GM10847 (cell line): ENCODE measurements at regions not wholly inside any gene's neighbourhood (a gene's known extent, or its start where the extent isn't known, plus 50 kb on each side); places are given as distances from the start of the nearest gene placed in this dataset.

ENCODE experiments used
- POLR2A ChIP-seq: IDR thresholded peaks from 2 replicates; pipeline ENCODE4 v1.6.1; 2011; ENCODE audit not compliant: insufficient read length; ENCODE audit errors: extremely low read depth

DNA sequence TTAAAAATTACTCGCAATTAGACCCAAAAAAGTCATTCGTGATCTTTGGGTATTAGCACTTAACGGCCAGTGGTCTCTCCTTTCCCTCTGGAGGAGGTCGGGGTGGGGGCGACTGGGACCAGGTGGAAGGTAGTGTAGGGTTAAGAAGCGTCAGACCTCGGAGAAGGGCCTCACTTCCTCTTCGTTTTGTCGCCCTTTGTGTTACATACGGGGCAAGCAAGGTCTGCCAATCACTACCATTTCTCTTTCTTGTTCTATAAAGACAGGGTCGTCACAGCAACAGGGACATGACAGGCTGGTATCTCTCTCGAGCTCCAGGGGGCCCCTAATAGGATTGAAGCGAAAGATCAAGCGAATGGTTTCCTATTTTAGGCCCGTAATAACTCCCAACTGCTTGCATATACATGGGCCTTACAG lies 136.6 kb downstream of the INSIG2 start:
- TF ChIP-seq POLR2A: no peak

DNA sequence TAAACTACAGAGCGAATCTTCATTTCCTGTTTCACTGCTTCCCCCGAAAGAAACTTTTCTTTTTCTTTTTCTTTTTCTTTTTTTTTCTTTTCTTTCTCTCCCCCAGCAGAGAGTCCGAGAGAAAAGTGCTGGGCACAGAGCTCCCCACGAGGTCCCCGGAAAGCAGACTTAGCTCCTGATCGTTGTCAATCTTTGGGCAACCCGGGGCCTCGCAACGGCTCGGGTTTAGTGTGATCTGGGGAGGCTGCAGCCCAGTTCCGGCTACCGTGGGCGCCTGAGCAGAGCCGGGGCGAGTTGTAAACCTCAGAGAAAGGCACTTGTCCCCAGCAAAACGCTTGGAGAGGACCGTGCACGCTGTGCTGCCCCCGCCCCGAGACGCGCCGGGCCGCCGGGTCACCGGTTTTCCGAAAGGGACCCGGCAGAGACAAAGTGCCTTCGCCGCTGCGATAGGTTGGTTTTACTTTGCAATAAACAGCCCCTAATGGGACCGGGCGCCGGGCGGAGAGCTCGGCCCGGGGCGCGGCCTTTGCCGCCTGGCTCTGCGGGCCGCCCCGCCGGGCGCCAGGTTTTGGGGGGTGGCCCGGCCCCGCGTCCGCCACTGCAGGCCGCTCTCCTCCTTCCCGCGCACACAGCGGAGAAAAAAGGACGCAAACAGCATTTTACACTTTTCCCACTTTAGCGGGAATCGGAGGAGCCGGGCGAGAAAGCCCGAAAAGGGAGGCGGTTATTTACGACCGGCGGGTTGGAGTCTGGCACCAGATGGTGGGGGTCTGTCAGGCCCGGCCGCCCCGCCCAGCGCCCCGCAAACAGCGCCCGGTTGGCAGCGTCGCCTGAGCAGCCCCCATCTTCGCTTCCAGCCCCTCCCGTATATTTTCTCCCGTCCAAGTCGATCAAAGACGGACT lies 136.0 kb downstream of the INSIG2 start:
- TF ChIP-seq POLR2A: no peak

DNA sequence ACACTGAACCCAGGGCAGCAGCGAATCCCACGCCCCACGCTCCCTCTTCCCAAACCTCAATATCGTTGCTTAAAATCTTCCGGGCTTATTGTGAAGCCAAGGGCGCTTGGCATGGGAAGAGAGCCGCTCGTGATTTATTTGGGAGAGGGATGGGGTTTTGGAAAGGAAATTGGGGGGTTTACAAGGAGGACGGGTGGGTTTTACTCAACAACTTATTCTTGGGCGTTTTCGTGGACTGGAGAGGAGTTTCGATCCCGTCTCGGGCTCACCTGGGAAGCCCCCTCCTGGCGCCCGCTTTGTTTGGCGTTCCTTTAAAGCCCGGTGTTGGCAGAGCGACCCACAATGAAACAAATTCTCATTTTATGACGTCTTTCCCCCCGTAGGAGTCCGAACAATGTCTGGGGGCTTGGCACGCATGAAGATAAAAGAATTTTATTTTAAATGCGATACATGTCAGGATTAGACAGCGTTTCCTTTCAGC lies 135.3 kb downstream of the INSIG2 start:
- no peak for TF ChIP-seq POLR2A

DNA sequence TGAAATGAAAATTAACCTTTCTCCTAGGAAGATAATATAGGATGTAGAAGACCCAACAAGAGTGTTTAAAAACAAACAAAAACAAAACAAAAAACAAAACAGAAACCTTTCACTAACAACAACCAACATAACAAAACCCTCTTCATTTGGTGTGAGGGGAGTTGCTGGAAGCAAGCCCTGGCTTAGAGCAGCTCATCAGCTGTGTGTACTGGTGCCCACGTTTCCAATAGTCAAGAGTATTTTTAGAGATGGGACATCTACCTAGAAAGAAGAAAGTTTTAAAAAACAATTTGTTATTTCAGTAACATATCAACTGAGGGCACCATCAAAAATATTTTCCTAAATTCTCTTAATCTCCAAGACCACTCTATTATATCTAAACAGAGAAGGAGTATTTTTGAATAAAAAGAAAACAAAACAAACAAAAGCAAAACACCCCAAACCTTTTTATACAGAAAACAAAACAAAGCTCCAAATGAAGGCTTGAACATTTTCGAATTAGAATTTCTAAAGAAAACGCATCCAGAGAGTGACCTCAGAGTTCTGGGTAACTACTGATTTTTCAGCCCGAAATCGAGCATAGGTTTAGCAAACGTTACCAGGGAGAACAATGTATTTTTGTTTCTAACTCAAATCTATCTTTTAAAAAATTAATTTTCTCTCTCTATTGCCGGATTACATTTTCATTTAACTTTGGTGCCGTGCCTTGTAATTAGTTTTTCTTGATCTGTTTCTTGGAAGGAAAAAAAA lies 134.6 kb downstream of the INSIG2 start:
- no peak for TF ChIP-seq POLR2A

DNA sequence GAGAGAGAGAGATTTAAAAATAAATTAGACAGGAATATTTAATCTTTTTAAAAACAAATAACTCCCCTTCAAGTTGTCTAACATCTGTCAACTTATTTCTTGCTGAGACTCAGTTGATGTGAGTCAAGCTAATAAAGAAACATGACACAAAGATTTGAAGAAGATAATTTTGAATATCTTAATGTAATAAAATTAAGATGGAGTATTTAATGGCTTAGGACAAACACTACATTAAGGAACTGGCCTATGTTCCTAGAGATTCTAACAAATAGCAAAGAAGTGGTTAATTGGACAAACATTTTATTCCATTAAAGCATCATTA lies 134.0 kb downstream of the INSIG2 start:
- no peak for TF ChIP-seq POLR2A

DNA sequence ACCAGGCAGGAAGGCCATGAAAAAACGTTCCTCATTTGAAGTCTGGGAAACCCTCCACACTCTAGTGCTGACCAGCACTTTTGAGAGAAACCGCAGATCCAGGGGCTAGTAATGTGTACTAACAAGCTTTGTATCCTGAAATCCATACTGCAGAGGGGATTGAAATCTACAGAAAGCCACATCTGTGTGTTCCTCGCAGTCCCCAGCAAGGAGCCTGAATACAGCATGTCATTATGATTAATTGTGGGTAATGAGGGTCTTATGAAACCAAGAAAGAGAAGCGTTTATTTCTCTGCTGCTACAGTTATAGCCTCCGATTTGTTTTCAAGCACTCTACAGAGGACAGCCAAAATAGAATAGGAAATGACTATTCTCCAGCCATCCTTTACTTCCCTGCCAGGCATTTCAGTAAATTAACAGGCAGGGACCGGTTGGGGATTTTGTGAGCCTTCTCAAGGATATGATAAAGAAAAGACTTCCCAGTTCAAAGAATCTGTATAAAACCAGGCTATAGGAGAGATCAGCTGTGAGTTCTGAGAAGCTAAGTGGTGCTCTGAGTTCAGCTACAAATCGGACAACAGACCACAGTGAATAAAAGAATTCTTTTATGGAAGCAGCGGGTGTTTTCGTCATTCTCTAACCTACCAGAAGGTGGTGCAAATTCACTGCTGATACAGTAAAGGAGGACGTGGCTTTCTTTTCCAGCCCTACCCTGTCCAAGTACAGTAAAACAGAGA lies 133.4 kb downstream of the INSIG2 start:
- TF ChIP-seq POLR2A: no peak

DNA sequence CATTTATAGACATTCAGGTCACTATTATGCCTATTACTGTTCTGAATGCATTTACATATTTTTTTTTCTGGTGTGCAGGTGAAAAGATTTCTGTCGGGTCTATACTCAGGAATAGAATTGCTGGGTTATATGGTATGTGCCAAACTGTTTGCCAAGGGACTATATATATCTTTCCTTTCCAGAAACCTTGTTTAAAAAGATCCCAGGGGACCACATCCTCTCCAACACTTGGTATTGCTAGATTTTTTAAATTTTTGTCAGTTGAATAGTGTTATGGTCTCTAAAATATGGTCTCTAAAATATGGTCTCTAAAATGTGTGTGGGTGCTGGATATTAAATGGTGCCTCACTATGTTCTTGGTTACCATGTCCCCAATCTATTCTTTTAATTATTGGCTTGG lies 131.3 kb downstream of the INSIG2 start:
- TF ChIP-seq POLR2A: no peak

DNA sequence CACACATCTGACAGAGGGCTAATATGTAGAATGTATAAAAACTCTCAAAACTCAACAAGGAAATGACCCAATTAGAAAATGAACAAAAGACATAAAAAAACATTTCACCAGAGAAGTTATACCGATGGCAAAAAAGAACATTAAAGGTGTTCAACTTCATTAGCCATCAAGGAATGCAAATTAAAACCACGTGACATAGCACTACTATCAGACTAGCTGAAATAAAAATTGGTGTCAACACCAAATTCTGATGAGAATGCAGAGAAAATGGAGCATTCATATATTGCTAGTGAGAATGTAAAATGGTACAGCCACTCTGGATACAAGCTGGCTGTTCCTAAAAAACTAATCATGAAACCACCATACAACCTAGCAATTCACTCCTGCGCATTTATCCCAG lies 128.0 kb downstream of the INSIG2 start:
- no peak for TF ChIP-seq POLR2A

DNA sequence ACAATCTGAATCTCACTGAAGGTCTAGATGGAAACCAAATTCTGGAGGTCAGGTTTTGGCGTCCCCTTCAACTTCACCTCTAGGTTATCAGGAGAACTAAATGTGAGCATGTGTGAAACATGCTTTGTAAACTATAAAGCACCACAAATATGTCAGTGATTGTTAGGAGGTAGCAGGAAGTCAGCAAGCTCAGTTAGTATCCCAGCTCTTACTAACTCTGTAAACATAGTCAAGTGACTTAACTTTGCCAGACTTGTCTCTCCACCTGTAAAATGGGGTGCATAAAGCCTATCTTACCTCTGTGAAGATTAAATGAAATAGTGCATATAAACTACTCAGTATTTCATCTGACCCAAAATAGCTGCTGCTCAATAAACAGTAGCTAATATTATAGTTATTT lies 121.5 kb downstream of the INSIG2 start:
- TF ChIP-seq POLR2A: no peak

DNA sequence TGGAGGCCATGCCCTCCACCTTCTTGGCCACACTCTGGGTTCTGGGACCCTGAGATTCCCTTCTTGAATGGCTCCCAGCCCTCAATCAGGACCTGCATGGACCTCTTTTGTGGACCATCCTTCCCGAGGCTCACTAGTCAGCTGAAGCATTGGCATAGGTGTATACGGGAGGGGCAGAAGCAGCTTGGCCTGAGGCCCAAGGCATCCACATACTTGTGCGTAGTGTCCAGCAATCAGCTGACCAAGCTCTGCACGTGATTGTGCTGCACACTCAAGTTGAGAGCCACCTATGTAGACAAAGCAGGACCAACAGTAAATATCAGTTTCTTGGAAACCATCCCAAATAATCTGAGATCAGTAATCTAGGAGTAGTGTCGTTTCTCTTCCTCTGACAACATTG lies 119.6 kb downstream of the INSIG2 start:
- TF ChIP-seq POLR2A: no peak

DNA sequence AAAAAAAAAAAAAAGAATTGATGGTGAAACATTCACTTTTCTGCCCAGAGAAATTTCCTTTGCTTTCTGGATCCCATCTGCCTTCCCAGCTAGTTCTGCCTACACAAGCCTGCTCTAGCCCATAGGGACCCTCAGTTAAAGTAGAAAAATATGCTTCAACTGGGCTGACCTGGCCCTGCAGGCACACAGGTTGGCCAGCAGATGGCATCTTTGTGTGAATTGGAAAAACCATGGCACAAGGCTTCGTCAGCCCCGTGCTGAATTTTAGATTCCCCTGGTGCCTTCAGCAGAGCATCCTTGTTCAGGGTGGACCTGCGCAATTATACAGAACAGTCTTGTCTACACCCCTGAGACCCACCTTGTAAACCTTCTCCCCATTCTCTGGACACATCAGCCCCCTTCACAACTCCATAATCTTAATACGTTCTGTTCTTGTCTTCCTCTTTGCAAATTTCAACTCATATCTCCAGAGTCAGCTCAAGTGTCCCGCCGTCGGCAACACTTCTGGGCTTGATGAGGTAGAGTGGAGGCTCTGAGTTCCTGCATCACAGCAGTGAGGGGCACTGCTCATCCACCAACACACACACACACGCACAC lies 114.5 kb downstream of the INSIG2 start:
- no peak for TF ChIP-seq POLR2A

DNA sequence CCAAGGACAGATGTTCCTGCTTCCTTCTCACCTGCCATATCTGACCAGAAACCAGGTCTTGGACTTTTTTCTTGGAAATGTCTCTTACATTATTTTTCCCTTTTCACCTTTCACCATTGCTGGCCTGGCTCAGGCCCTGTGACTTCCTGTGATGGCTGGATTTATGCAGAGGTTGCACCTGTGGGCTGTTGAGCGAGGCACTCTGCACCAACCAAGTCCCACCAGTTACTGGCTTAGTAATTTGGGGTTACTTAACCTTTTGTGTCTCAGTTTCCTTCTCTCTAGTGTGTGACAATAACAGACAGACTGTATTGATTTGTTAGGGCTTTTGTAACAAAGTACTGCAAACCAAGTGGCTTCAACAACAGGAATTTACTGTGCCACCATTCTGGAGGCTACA lies 110.0 kb downstream of the INSIG2 start:
- TF ChIP-seq POLR2A: no peak

DNA sequence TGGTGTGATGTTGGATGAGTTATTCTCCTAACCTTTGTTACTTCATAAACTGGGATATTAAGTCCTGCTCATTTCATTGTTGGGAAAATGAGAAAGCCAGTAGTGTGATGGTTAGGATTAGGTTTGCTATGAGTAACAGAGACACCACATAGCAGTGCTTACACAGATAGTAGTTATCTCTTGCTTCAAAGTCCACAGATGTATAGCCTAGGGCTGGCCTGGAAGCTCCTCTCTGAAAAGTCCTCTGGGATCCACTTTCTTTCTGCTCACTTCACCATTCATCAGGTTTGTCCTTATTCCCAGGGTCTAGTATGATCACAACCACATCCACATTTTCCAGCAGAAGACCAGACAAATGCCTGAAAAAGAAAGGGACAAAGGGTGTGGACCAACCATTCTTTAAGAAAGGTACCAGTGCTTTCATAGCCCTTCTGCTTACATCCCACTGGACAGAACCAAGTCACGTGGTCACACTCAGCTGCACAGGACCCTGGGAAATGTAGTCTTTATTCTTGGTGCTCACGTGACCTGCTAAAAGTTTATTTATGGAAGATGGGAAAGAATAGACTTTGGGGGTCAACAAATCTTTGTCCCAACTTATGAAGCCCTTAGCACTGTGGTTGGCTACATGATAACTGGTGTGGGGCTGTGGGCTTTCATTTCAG lies 108.9 kb downstream of the INSIG2 start:
- TF ChIP-seq POLR2A: no peak

DNA sequence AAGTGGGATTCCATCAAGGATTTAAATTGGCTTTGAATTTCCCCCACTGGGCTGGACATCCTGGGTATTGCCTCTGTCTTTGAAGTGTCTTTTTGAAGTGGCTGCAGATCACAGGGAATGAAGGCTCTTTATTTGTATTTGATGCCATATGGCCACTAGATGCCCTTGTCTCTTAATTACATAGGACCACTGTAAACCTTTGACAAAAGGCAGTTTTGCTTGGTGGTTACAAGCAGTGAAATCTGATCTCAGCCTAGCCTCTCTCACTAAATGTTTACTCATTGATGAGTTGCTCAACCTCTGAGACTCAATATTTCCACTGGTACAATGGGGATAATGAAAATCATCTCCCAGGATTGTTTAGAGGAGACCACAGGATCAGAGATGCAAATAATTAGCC lies 102.2 kb downstream of the INSIG2 start:
- TF ChIP-seq POLR2A: no peak

DNA sequence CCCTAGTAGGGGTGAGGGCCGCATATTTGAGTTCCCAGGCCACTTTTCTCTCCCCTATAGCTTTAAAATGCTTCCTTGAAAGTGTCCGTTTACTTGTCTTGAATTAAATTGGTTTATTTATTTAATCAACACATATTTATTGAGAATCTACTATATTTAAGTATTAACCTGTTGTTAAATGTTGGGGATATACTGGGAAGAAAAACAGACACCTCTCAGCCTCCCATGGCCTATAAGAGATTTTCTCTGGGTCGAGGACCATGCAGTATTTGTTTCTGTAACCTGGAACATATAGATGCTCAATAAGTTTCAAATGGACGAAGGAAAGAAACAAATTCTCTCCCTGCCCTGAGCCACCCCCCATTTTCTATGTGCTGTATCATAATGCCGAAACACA lies 98.6 kb downstream of the INSIG2 start:
- no peak for TF ChIP-seq POLR2A
